ENCODE measurements at regions not wholly inside any gene's neighbourhood (a gene's known extent, or its start where the extent isn't known, plus 50 kb on each side); places are given as distances from the start of the nearest gene placed in this dataset.

- Histone ChIP-seq H3K4me3 (no peak overlapping the region), H3K36me3 (no peaks in the 10 kb centered on the region), H3K9me3 (no peaks in the 10 kb centered on the region), H3K27ac (no peak overlapping the region), H3K27me3 (no peaks in the 10 kb centered on the region), H3K4me1 (no peaks in the 10 kb centered on the region)
- no peak for DNase-seq (ENCODE audit: low spot score in 2 of 2)
- intact Hi-C loops (cut with DNase I; ENCODE audit: low total_unique reads): no loop called here
- no peak for TF ChIP-seq CTCF (IDR thresholded peaks at IDR 0.05)
These were observed 66.3 kb upstream of the PUDP start for GRCh38 chrX:7214251-7214650.

GRCh38 chrX:7205037-7205577 lies 57.2 kb upstream of the PUDP start:
- no peak for DNase-seq (ENCODE audit: low spot score in 2 of 2)
- no peaks in the 10 kb centered on the region for H3K27me3 ChIP-seq
- TF ChIP-seq POLR2A (IDR thresholded peaks at IDR 0.05) (no peak), CTCF (IDR thresholded peaks at IDR 0.05) (no peak), POLR2AphosphoS5 (IDR thresholded peaks at IDR 0.05) (no peak)
- intact Hi-C loops (cut with DNase I; ENCODE audit: low total_unique reads): no loop called here
- no peaks in the 10 kb centered on the region for H3K9me3 ChIP-seq
- no peaks in the 10 kb centered on the region for H3K36me3 ChIP-seq
- H3K4me3 ChIP-seq: no peak overlapping the region
- H3K4me1 ChIP-seq: no peaks in the 10 kb centered on the region
- H3K27ac ChIP-seq: no peak overlapping the region

GRCh38 chrX:7204619-7205018 lies 56.7 kb upstream of the PUDP start:
- no peak for DNase-seq (ENCODE audit: low spot score in 2 of 2)
- Histone ChIP-seq H3K9me3 (no peaks in the 10 kb centered on the region), H3K27me3 (no peaks in the 10 kb centered on the region), H3K27ac (no peak overlapping the region), H3K4me1 (no peaks in the 10 kb centered on the region), H3K36me3 (no peaks in the 10 kb centered on the region), H3K4me3 (no peak overlapping the region)
- intact Hi-C loops (cut with DNase I; ENCODE audit: low total_unique reads): no loop called here
- TF ChIP-seq CTCF (IDR thresholded peaks at IDR 0.05): no peak
- no peak for TF ChIP-seq POLR2AphosphoS5 (IDR thresholded peaks at IDR 0.05)
- TF ChIP-seq POLR2A (IDR thresholded peaks at IDR 0.05): no peak

GRCh38 chrX:7202206-7202605 lies 54.3 kb upstream of the PUDP start:
- intact Hi-C loops (cut with DNase I; ENCODE audit: low total_unique reads): no loop called here
- no peak overlapping the region for H3K4me3 ChIP-seq
- DNase-seq (ENCODE audit: low spot score in 2 of 2): no peak
- H3K27me3 ChIP-seq: no peaks in the 10 kb centered on the region
- H3K4me1 ChIP-seq: no peaks in the 10 kb centered on the region
- TF ChIP-seq POLR2A (IDR thresholded peaks at IDR 0.05) (no peak), POLR2AphosphoS5 (IDR thresholded peaks at IDR 0.05) (no peak), CTCF (IDR thresholded peaks at IDR 0.05) (no peak)
- H3K9me3 ChIP-seq: no peaks in the 10 kb centered on the region
- H3K36me3 ChIP-seq: no peaks in the 10 kb centered on the region
- no peak overlapping the region for H3K27ac ChIP-seq

- H3K4me1 ChIP-seq: no peaks in the 10 kb centered on the region
- intact Hi-C loops (cut with DNase I; ENCODE audit: low total_unique reads): no loop called here
- no peaks in the 10 kb centered on the region for H3K9me3 ChIP-seq
- H3K36me3 ChIP-seq: no peaks in the 10 kb centered on the region
- no peak for TF ChIP-seq CTCF (IDR thresholded peaks at IDR 0.05)
- no peak for TF ChIP-seq POLR2AphosphoS5 (IDR thresholded peaks at IDR 0.05)
- TF ChIP-seq POLR2A (IDR thresholded peaks at IDR 0.05): no peak
- no peak overlapping the region for H3K4me3 ChIP-seq
- no peaks in the 10 kb centered on the region for H3K27me3 ChIP-seq
- H3K27ac ChIP-seq: no peak overlapping the region
- DNase-seq (ENCODE audit: low spot score in 2 of 2): no peak
These were observed 53.5 kb upstream of the PUDP start for GRCh38 chrX:7201496-7201895.
